ENCODE measurements at regions not wholly inside any gene's neighbourhood (a gene's known extent, or its start where the extent isn't known, plus 50 kb on each side); places are given as distances from the start of the nearest gene placed in this dataset.
"Not testable (repeated sequence)": the region's sequence is repeated elsewhere in the genome, so short reads cannot be mapped to it uniquely, and the experiment has no call there.

- CTCF ChIA-PET, result interaction anchor here (0.8 kb wide), 1 partner anchor 17 kb away, joined by 3 read pairs; no protein-coding TSS in a partner anchor
- no peaks in the 10 kb centered on the region for H3K27me3 ChIP-seq (replicated peaks in 1 of 4; ENCODE audit: control extremely low read depth in 1 of 4, control insufficient read depth in 3 of 4, insufficient read depth in 4 of 4, low read length in 3 of 4)
- Mint-ChIP-seq H3K9me3 (ENCODE audit: insufficient read depth) (no peaks in the 10 kb centered on the region), H3K27ac (no peak overlapping the region), H3K27me3 (peaks cover 8% of the 10 kb centered on the region), H3K4me1 (no peaks in the 10 kb centered on the region), H3K4me3 (no peak overlapping the region)
- H3K9me3 ChIP-seq (ENCODE audit: control extremely low read depth in 1 of 3, control insufficient read depth in 2 of 3, insufficient read depth in 1 of 3, low read length in 2 of 3), result peaks cover 0 to 4% (median 0%) of the 10 kb centered on the region in 3 donors
- intact Hi-C loops (cut with micrococcal nuclease), result no loop called here
- no CpG with 5 or more reads among the region's 2 CpGs for WGBS (ENCODE audit: insufficient coverage)
- no peak for DNase-seq
- no peaks in the 10 kb centered on the region for H4K20me1 ChIP-seq (ENCODE audit: control insufficient read depth, insufficient read depth, low read length, poor library complexity, severe bottlenecking)
- H3K9ac ChIP-seq (ENCODE audit: low read length), result no peak overlapping the region
- H3K4me3 ChIP-seq (ENCODE audit: control extremely low read depth in 1 of 5, extremely low read depth in 1 of 5, insufficient read depth in 1 of 5, low read depth in 2 of 5, low read length in 4 of 5), result no peak overlapping the region
- no peaks in the 10 kb centered on the region for H3K4me1 ChIP-seq (ENCODE audit: control insufficient read depth in 2 of 2, insufficient read depth in 2 of 2, low read length in 2 of 2)
- H2AFZ ChIP-seq (ENCODE audit: insufficient read depth, low read depth, low read length, poor library complexity, severe bottlenecking), result no peak overlapping the region
- H3K79me2 ChIP-seq (ENCODE audit: control insufficient read depth, insufficient read depth, low read length), result no peaks in the 10 kb centered on the region
- no peak overlapping the region for H3K27ac ChIP-seq (ENCODE audit: low read length in 2 of 2)
- POLR2A ChIA-PET, result no interaction called here
- H3K36me3 ChIP-seq (replicated peaks in 1 of 2; ENCODE audit: control extremely low read depth in 1 of 2, control insufficient read depth in 1 of 2, extremely low read depth in 1 of 2, insufficient read depth in 2 of 2, low read length in 1 of 2), result no peaks in the 10 kb centered on the region
- no peak overlapping the region for H3K4me2 ChIP-seq (replicated peaks; ENCODE audit: low read depth, low read length, poor library complexity, severe bottlenecking)
- ATAC-seq (ENCODE audit: low read depth), result no peak
- no peak for TF ChIP-seq CTCF (IDR thresholded peaks at IDR 0.05)
These were observed 765.2 kb downstream of the TMEM121 start for GRCh38 chr14:106291626-106292025.

GRCh38 chr14:106294324-106294723, 767.9 kb downstream of the TMEM121 start:
- ATAC-seq (ENCODE audit: low read depth) (no peak), DNase-seq (no peak)
- TF ChIP-seq CTCF (IDR thresholded peaks at IDR 0.05) (no peak), EZH2 (IDR thresholded peaks at IDR 0.05; ENCODE audit: borderline replicate concordance, insufficient read depth, low read depth, low read length, poor library complexity, severe bottlenecking) (no peak)
- no peak overlapping the region for H3K4me3 Mint-ChIP-seq
- H2AFZ ChIP-seq (ENCODE audit: insufficient read depth, low read depth, low read length, poor library complexity, severe bottlenecking), result no peak overlapping the region
- H3K27ac ChIP-seq (ENCODE audit: low read length in 2 of 2), result no peak overlapping the region
- peaks cover 0 to 3% of the 10 kb centered on the region in 2 donors for H3K4me1 ChIP-seq (ENCODE audit: control insufficient read depth in 2 of 2, insufficient read depth in 2 of 2, low read length in 2 of 2)
- peaks cover 8% of the 10 kb centered on the region for H3K27me3 Mint-ChIP-seq
- no peak overlapping the region for H3K9ac ChIP-seq (ENCODE audit: low read length)
- POLR2A ChIA-PET, result no interaction called here
- peaks cover 14% of the 10 kb centered on the region for H3K4me1 Mint-ChIP-seq
- intact Hi-C loops (cut with micrococcal nuclease), result no loop called here
- CTCF ChIA-PET, result interaction anchor here (1.1 to 1.3 kb wide), 2 partner anchors 15 to 79 kb away, joined by 3 read pairs; no protein-coding TSS in a partner anchor
- no peaks in the 10 kb centered on the region for H3K9me3 Mint-ChIP-seq (ENCODE audit: insufficient read depth)
- no peak overlapping the region for H3K27ac Mint-ChIP-seq
- WGBS (ENCODE audit: insufficient coverage), result 0% methylated on average over 1 of the region's 1 CpG
- H3K27me3 ChIP-seq (replicated peaks in 1 of 4; ENCODE audit: control extremely low read depth in 1 of 4, control insufficient read depth in 3 of 4, insufficient read depth in 4 of 4, low read length in 3 of 4), result no peaks in the 10 kb centered on the region
- H4K20me1 ChIP-seq (ENCODE audit: control insufficient read depth, insufficient read depth, low read length, poor library complexity, severe bottlenecking), result no peaks in the 10 kb centered on the region
- H3K9me3 ChIP-seq (ENCODE audit: control extremely low read depth in 1 of 3, control insufficient read depth in 2 of 3, insufficient read depth in 1 of 3, low read length in 2 of 3), result peaks cover 0 to 4% (median 0%) of the 10 kb centered on the region in 3 donors
- no peaks in the 10 kb centered on the region for H3K79me2 ChIP-seq (ENCODE audit: control insufficient read depth, insufficient read depth, low read length)
- no peak overlapping the region for H3K4me2 ChIP-seq (replicated peaks; ENCODE audit: low read depth, low read length, poor library complexity, severe bottlenecking)
- H3K36me3 ChIP-seq (replicated peaks in 1 of 2; ENCODE audit: control extremely low read depth in 1 of 2, control insufficient read depth in 1 of 2, extremely low read depth in 1 of 2, insufficient read depth in 2 of 2, low read length in 1 of 2), result no peaks in the 10 kb centered on the region
- no peak overlapping the region for H3K4me3 ChIP-seq (ENCODE audit: control extremely low read depth in 1 of 5, extremely low read depth in 1 of 5, insufficient read depth in 1 of 5, low read depth in 2 of 5, low read length in 4 of 5)

- DNase-seq; H3K27me3 Mint-ChIP-seq; H3K27me3 ChIP-seq (replicated peaks in 1 of 4; ENCODE audit: control extremely low read depth in 1 of 4, control insufficient read depth in 3 of 4, insufficient read depth in 4 of 4, low read length in 3 of 4); H4K20me1 ChIP-seq (ENCODE audit: control insufficient read depth, insufficient read depth, low read length, poor library complexity, severe bottlenecking); H3K9me3 Mint-ChIP-seq (ENCODE audit: insufficient read depth); intact Hi-C loops (cut with micrococcal nuclease); H3K4me3 ChIP-seq (ENCODE audit: control extremely low read depth in 1 of 5, extremely low read depth in 1 of 5, insufficient read depth in 1 of 5, low read depth in 2 of 5, low read length in 4 of 5); ATAC-seq (ENCODE audit: low read depth); H3K9ac ChIP-seq (ENCODE audit: low read length); H3K27ac Mint-ChIP-seq; H3K27ac ChIP-seq (ENCODE audit: low read length in 2 of 2); H3K4me2 ChIP-seq (replicated peaks; ENCODE audit: low read depth, low read length, poor library complexity, severe bottlenecking); H3K9me3 ChIP-seq (ENCODE audit: control extremely low read depth in 1 of 3, control insufficient read depth in 2 of 3, insufficient read depth in 1 of 3, low read length in 2 of 3); H2AFZ ChIP-seq (ENCODE audit: insufficient read depth, low read depth, low read length, poor library complexity, severe bottlenecking); H3K36me3 ChIP-seq (replicated peaks in 1 of 2; ENCODE audit: control extremely low read depth in 1 of 2, control insufficient read depth in 1 of 2, extremely low read depth in 1 of 2, insufficient read depth in 2 of 2, low read length in 1 of 2); CTCF ChIA-PET; H3K79me2 ChIP-seq (ENCODE audit: control insufficient read depth, insufficient read depth, low read length); POLR2A ChIA-PET; H3K4me3 Mint-ChIP-seq: not testable (repeated sequence)
- WGBS (ENCODE audit: insufficient coverage), result no CpG with 5 or more reads among the region's 2 CpGs
- H3K4me1 Mint-ChIP-seq, result peaks cover 38% of the 10 kb centered on the region
- peaks cover 20 to 21% of the 10 kb centered on the region in 2 donors for H3K4me1 ChIP-seq (ENCODE audit: control insufficient read depth in 2 of 2, insufficient read depth in 2 of 2, low read length in 2 of 2)
These were observed 774.6 kb downstream of the TMEM121 start for GRCh38 chr14:106300951-106301510.
